GM12891 (cell line): ENCODE measurements at regions not wholly inside any gene's neighbourhood (a gene's known extent, or its start where the extent isn't known, plus 50 kb on each side); places are given as distances from the start of the nearest gene placed in this dataset.

ENCODE experiments used
- POLR2A ChIP-seq: IDR thresholded peaks from 2 replicates; pipeline ENCODE4 v1.6.1; 2011; ENCODE audit warnings: low read depth, low read length, control low read depth
- POLR2AphosphoS5 ChIP-seq: IDR thresholded peaks from 2 replicates; pipeline ENCODE4 v1.6.1; 2011; ENCODE audit warnings: low read depth, low read length, control low read depth
- POU2F2 ChIP-seq: IDR thresholded peaks from 2 replicates; pipeline ENCODE4 v1.6.1; 2011; ENCODE audit warnings: low read depth, mild to moderate bottlenecking, control low read depth, low read length, moderate library complexity
- SPI1 ChIP-seq: IDR thresholded peaks from 2 replicates; pipeline ENCODE4 v1.6.1; 2011; ENCODE audit warnings: low read depth, low read length, control low read depth
- TAF1 ChIP-seq: IDR thresholded peaks from 2 replicates; pipeline ENCODE4 v1.6.1; 2011; ENCODE audit warnings: low read depth, low read length, control low read depth

- no peak for TF ChIP-seq SPI1
- no peak for TF ChIP-seq POLR2A
- TF ChIP-seq POLR2AphosphoS5: no peak
- no peak for TF ChIP-seq POU2F2
- no peak for TF ChIP-seq TAF1
Observed at GRCh38 chr2:200100027-200100426, 144.6 kb downstream of the MAIP1 start.
